Mammary epithelial cell (primary cell): ENCODE measurements at regions not wholly inside any gene's neighbourhood (a gene's known extent, or its start where the extent isn't known, plus 50 kb on each side); places are given as distances from the start of the nearest gene placed in this dataset.

Experiments
- EZH2 ChIP-seq: IDR thresholded peaks from 2 replicates; pipeline ENCODE4 v1.6.1; 2012; ENCODE audit warnings: low read length, inconsistent platforms, borderline replicate concordance
- TF ChIP-seq, protein P1 (sequence below), 2 donors: IDR thresholded peaks in 1 of 2; conservative IDR thresholded peaks in 1 of 2; 2 replicates each; pipeline ENCODE4 v1.5.1; 2011 to 2012; ENCODE audit warnings: inconsistent platforms in 2 of 2, low read length in 2 of 2, mild to moderate bottlenecking in 2 of 2, control low read depth in 1 of 2, low read depth in 1 of 2; ENCODE audit not compliant: insufficient read depth in 1 of 2; ENCODE audit errors: extremely low read depth in 1 of 2

DNA sequence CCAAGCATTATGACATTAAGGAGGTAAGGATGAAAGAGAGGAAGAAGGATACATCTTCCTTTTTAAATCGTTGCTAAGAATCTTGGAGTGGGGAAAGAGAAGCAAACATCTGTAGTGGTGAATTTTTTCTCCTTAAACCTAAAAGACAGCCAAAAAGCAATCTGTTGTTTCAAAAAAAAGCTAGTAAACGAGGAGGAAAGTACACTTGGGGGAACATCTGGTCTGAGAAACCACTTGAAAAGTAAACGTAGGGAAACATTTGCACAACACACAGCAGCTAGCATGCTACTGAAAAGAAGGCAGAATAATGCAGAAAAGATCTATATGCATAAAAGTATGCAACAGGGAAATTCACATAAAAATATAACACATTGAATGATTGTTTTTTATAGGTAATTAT is 1485.6 kb downstream of the PCDH19 start:
- TF ChIP-seq, protein P1, sequence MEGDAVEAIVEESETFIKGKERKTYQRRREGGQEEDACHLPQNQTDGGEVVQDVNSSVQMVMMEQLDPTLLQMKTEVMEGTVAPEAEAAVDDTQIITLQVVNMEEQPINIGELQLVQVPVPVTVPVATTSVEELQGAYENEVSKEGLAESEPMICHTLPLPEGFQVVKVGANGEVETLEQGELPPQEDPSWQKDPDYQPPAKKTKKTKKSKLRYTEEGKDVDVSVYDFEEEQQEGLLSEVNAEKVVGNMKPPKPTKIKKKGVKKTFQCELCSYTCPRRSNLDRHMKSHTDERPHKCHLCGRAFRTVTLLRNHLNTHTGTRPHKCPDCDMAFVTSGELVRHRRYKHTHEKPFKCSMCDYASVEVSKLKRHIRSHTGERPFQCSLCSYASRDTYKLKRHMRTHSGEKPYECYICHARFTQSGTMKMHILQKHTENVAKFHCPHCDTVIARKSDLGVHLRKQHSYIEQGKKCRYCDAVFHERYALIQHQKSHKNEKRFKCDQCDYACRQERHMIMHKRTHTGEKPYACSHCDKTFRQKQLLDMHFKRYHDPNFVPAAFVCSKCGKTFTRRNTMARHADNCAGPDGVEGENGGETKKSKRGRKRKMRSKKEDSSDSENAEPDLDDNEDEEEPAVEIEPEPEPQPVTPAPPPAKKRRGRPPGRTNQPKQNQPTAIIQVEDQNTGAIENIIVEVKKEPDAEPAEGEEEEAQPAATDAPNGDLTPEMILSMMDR (conservative IDR thresholded peaks at IDR 0.05 in 1 of 2, IDR thresholded peaks at IDR 0.05 in 1 of 2; ENCODE audit: extremely low read depth in 1 of 2, insufficient read depth in 1 of 2, low read depth in 1 of 2, low read length in 2 of 2): no peak
- no peak for TF ChIP-seq EZH2
